Peyer's patch (tissue), 4 donors: ENCODE measurements at regions not wholly inside any gene's neighbourhood (a gene's known extent, or its start where the extent isn't known, plus 50 kb on each side); places are given as distances from the start of the nearest gene placed in this dataset.

Experiments used
- POLR2A ChIP-seq, 2 donors: fragments of 450-650 bp; IDR thresholded peaks; one replicate each; pipeline ENCODE4 v1.5.1; 2017; ENCODE audit warnings: antibody characterized with exemption in 2 of 2, mild to moderate bottlenecking in 2 of 2, moderate library complexity in 2 of 2
- TF ChIP-seq, protein P1 (sequence below), 6 experiments: fragments of 450-650 bp in 4 of 6; fragments of 200-600 bp in 2 of 6; sonication (generic) in 1 of 6; IDR thresholded peaks; one replicate each; pipeline ENCODE4 v1.5.1; 2017 to 2019; ENCODE audit warnings: antibody characterized with exemption in 6 of 6, mild to moderate bottlenecking in 3 of 6, moderate library complexity in 1 of 6

- no peak for TF ChIP-seq POLR2A (IDR thresholded peaks at IDR 0.05)
- TF ChIP-seq, protein P1, sequence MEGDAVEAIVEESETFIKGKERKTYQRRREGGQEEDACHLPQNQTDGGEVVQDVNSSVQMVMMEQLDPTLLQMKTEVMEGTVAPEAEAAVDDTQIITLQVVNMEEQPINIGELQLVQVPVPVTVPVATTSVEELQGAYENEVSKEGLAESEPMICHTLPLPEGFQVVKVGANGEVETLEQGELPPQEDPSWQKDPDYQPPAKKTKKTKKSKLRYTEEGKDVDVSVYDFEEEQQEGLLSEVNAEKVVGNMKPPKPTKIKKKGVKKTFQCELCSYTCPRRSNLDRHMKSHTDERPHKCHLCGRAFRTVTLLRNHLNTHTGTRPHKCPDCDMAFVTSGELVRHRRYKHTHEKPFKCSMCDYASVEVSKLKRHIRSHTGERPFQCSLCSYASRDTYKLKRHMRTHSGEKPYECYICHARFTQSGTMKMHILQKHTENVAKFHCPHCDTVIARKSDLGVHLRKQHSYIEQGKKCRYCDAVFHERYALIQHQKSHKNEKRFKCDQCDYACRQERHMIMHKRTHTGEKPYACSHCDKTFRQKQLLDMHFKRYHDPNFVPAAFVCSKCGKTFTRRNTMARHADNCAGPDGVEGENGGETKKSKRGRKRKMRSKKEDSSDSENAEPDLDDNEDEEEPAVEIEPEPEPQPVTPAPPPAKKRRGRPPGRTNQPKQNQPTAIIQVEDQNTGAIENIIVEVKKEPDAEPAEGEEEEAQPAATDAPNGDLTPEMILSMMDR (IDR thresholded peaks at IDR 0.05): no peak
These were observed 341.7 kb downstream of the LRRC3B start for GRCh38 chr3:26964313-26964712.
